SK-N-MC (cell line): ENCODE measurements at regions not wholly inside any gene's neighbourhood (a gene's known extent, or its start where the extent isn't known, plus 50 kb on each side); places are given as distances from the start of the nearest gene placed in this dataset.

Source experiments
- EZH2 ChIP-seq: fragments of 200-600 bp; sonication (generic); IDR thresholded peaks from one replicate; pipeline ENCODE4 v1.6.1; 2017; ENCODE audit warnings: antibody characterized with exemption
- FOXP2 ChIP-seq: optimal IDR thresholded peaks from 2 replicates; pipeline ENCODE3; 2011; ENCODE audit warnings: mild to moderate bottlenecking, moderate library complexity; ENCODE audit not compliant: insufficient read depth; ENCODE audit errors: extremely low read length, control extremely low read depth
- POLR2AphosphoS5 ChIP-seq: IDR thresholded peaks from 2 replicates; pipeline ENCODE4 v1.6.1; 2012; ENCODE audit warnings: mild to moderate bottlenecking, low read depth, low read length, borderline replicate concordance

DNA sequence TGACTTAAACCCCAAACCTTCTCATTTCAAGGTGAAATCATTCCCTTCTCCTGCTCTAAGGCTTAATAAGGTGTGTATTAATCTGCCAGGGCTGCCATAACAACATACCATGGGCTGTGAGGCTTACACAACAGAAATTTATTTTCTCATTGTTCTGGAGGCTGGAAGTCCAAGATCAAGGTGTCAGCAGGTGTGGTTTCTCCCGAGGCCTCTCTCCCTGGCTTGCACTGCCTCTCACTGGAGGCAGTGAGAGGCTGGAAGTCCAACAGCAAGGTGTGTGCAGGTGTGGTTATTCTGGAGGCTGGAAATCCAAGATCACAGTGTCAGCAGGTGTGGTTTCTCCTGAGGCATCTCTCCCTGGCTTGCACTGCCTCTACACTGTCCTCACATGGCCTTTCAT is 280.3 kb upstream of the TUT7 start:
- TF ChIP-seq EZH2, result no peak
- TF ChIP-seq POLR2AphosphoS5, result no peak
- TF ChIP-seq FOXP2, result no peak
